B cell (primary cell): ENCODE measurements at regions not wholly inside any gene's neighbourhood (a gene's known extent, or its start where the extent isn't known, plus 50 kb on each side); places are given as distances from the start of the nearest gene placed in this dataset.
A peak's percentile ranks its signal among the peaks of the same experiment; 100 is the strongest.

Source experiments
- EZH2 ChIP-seq: IDR thresholded peaks from 2 replicates; pipeline ENCODE4 v1.6.1; 2012; ENCODE audit warnings: borderline replicate concordance, low read depth, mild to moderate bottlenecking, moderate library complexity, low read length; ENCODE audit not compliant: insufficient read depth, poor library complexity, severe bottlenecking
- TF ChIP-seq, protein P1 (sequence below): fragments of 200-600 bp; IDR thresholded peaks from one replicate; pipeline ENCODE4 v1.8.0; 2022; ENCODE audit warnings: antibody characterized with exemption, mild to moderate bottlenecking

DNA sequence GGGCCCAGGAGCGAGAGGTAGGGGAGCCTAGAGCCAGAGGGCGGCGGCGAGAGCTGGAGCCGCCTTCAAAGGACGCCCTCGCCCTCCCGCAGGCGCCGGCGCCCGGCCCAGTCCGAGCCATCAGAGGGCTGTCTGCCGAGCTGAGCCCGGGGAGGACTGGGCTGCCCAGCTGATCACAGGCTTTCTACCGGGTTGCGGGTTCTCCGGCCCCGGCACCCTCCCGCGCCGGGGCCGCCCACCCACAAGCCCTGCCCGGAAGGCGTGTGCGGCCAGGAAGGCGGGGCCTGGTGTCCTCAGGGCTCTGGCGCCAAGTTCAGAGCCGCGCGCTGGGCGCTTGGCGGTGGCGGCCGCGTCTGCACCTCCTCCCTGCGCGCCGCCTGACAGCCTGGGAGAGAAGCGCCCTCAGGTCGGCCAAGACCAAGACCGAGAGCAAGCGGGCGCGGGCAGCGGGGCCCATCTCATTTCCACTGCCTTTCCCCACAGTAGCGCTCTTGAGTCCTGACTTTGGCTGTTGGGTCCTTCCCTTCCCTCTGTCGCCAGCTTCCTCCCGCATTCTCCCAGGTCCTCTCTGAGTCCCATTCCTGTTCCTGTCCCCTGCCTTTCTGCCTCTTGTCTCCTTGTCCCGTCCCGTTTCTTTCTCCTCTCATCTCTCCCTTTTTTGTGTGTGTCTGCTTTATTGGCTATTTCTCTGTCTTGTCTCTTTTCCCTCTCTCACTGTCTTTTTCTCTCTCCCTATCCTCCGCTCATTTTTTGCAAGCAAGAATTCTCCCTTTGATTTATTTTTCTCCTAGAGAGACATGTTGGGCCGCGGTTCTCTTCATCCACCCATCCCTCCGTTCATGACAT lies 60.6 kb upstream of the MSMB start:
- TF ChIP-seq, protein P1, sequence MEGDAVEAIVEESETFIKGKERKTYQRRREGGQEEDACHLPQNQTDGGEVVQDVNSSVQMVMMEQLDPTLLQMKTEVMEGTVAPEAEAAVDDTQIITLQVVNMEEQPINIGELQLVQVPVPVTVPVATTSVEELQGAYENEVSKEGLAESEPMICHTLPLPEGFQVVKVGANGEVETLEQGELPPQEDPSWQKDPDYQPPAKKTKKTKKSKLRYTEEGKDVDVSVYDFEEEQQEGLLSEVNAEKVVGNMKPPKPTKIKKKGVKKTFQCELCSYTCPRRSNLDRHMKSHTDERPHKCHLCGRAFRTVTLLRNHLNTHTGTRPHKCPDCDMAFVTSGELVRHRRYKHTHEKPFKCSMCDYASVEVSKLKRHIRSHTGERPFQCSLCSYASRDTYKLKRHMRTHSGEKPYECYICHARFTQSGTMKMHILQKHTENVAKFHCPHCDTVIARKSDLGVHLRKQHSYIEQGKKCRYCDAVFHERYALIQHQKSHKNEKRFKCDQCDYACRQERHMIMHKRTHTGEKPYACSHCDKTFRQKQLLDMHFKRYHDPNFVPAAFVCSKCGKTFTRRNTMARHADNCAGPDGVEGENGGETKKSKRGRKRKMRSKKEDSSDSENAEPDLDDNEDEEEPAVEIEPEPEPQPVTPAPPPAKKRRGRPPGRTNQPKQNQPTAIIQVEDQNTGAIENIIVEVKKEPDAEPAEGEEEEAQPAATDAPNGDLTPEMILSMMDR: peak; percentile 8
- no peak for TF ChIP-seq EZH2
